IMR-90 (cell line): ENCODE measurements at regions not wholly inside any gene's neighbourhood (a gene's known extent, or its start where the extent isn't known, plus 50 kb on each side); places are given as distances from the start of the nearest gene placed in this dataset.

Source experiments
- ATAC-seq: fragments of 200-7000 bp; cut with Tn5 transposase; 2 replicates; pipeline ENCODE4 v1.9.1; 2020; ENCODE audit warnings: low read depth, mild to moderate bottlenecking, moderate library complexity
- BruUV-seq: library from RNA; stranded (reverse); fragments of 400-500 nt; replicated peaks from 2 replicates; lab custom pipeline; 2021; lab: Mats Ljungman, UMichigan
- CTCF ChIA-PET: fragments of 300-600 bp; formaldehyde crosslinking; extraction: SDS; loops from one replicate; lab custom pipeline; 2021; ENCODE audit warnings: antibody characterized with exemption; lab: Yijun Ruan, JAX
- POLR2A ChIA-PET: fragments of 300-600 bp; sonication (Branson Sonifier 250); formaldehyde crosslinking; loops from one replicate; lab custom pipeline; 2022; ENCODE audit warnings: antibody characterized with exemption; ENCODE audit not compliant: unreplicated experiment; lab: Charles Lee
- DNase-seq: peaks from one replicate; pipeline ENCODE4 v3.0.0; 2013
- H2AFZ ChIP-seq: replicated peaks from 2 replicates; pipeline ENCODE3; 2013; ENCODE audit warnings: low read length, mild to moderate bottlenecking; ENCODE audit not compliant: poor library complexity
- H2AK5ac ChIP-seq: 2 replicates; pipeline ENCODE4 v1.6.1; 2013; ENCODE audit warnings: low read depth, low read length, inconsistent platforms
- H2AK9ac ChIP-seq: replicated peaks from 2 replicates; pipeline ENCODE3; 2013; ENCODE audit warnings: mild to moderate bottlenecking, low read depth, low read length, moderate library complexity; ENCODE audit not compliant: poor library complexity
- H2BK120ac ChIP-seq: 2 replicates; pipeline ENCODE4 v1.6.1; 2013; ENCODE audit warnings: low read depth, low read length, inconsistent platforms
- H2BK15ac ChIP-seq: 3 replicates; pipeline ENCODE4 v1.6.1; 2013; ENCODE audit warnings: low read depth, low read length, inconsistent platforms
- H2BK20ac ChIP-seq: 2 replicates; pipeline ENCODE4 v1.6.1; 2013; ENCODE audit warnings: low read depth, mild to moderate bottlenecking, inconsistent platforms, low read length, moderate library complexity
- H2BK5ac ChIP-seq: 2 replicates; pipeline ENCODE4 v1.6.1; 2013; ENCODE audit warnings: mild to moderate bottlenecking, low read depth, low read length, inconsistent platforms; ENCODE audit not compliant: poor library complexity, severe bottlenecking
- H3K14ac ChIP-seq: replicated peaks from 2 replicates; pipeline ENCODE4 v1.6.1; 2013; ENCODE audit warnings: low read depth, low read length, inconsistent platforms
- H3K18ac ChIP-seq: 2 replicates; pipeline ENCODE4 v1.6.1; 2013; ENCODE audit warnings: low read depth, low read length, control low read depth
- H3K23ac ChIP-seq: 2 replicates; pipeline ENCODE4 v1.6.1; 2013; ENCODE audit warnings: low read depth, low read length, inconsistent platforms
- H3K27ac ChIP-seq: 2 replicates; pipeline ENCODE4 v1.5.1; 2013; ENCODE audit warnings: mild to moderate bottlenecking, control low read depth, low read length; ENCODE audit not compliant: insufficient read depth
- H3K27me3 ChIP-seq: 2 replicates; pipeline ENCODE4 v1.6.1; 2013; ENCODE audit warnings: low read length; ENCODE audit not compliant: control insufficient read depth, insufficient read depth
- H3K36me3 ChIP-seq: 2 replicates; pipeline ENCODE4 v1.6.1; 2013; ENCODE audit warnings: low read length, mixed read lengths; ENCODE audit not compliant: control insufficient read depth, insufficient read depth
- H3K4ac ChIP-seq: 2 replicates; pipeline ENCODE4 v1.6.1; 2013; ENCODE audit warnings: low read depth, low read length, inconsistent platforms
- H3K4me1 ChIP-seq: 2 replicates; pipeline ENCODE4 v1.6.1; 2013; ENCODE audit warnings: low read length, mixed read lengths; ENCODE audit not compliant: control insufficient read depth, insufficient read depth
- H3K4me2 ChIP-seq: 2 replicates; pipeline ENCODE4 v1.6.1; 2013; ENCODE audit warnings: low read depth, mild to moderate bottlenecking, control low read depth, low read length, moderate library complexity
- H3K4me3 ChIP-seq: 2 replicates; pipeline ENCODE4 v1.5.1; 2013; ENCODE audit warnings: low read depth, mild to moderate bottlenecking, control low read depth, low read length, moderate library complexity; ENCODE audit not compliant: insufficient read depth
- H3K56ac ChIP-seq: 2 replicates; pipeline ENCODE4 v1.6.1; 2013; ENCODE audit warnings: low read length, inconsistent platforms; ENCODE audit not compliant: insufficient read depth; ENCODE audit errors: extremely low read depth
- H3K79me1 ChIP-seq, 2 experiments: 2 replicates each; pipeline ENCODE4 v1.6.1; 2013; ENCODE audit warnings: low read length in 2 of 2, inconsistent platforms in 1 of 2, low read depth in 1 of 2
- H3K9ac ChIP-seq: 2 replicates; pipeline ENCODE4 v1.6.1; 2013; ENCODE audit warnings: low read depth, low read length, control low read depth
- H3K9me1 ChIP-seq: 2 replicates; pipeline ENCODE4 v1.6.1; 2013; ENCODE audit warnings: low read length, inconsistent platforms; ENCODE audit not compliant: insufficient read depth
- H3K9me3 ChIP-seq: 2 replicates; pipeline ENCODE4 v1.6.1; 2013; ENCODE audit warnings: low read length; ENCODE audit not compliant: control insufficient read depth, insufficient read depth
- H4K20me1 ChIP-seq: 2 replicates; pipeline ENCODE4 v1.6.1; 2013; ENCODE audit warnings: low read length, inconsistent platforms; ENCODE audit not compliant: insufficient read depth
- H4K5ac ChIP-seq: 2 replicates; pipeline ENCODE4 v1.6.1; 2013; ENCODE audit warnings: mild to moderate bottlenecking, low read depth, low read length, control low read depth
- H4K8ac ChIP-seq, 2 experiments: 2 replicates each; pipeline ENCODE4 v1.6.1; 2013; ENCODE audit warnings: low read depth in 2 of 2, low read length in 2 of 2, control low read depth in 1 of 2, inconsistent platforms in 1 of 2
- H4K91ac ChIP-seq: 2 replicates; pipeline ENCODE4 v1.6.1; 2013; ENCODE audit warnings: low read depth, low read length, inconsistent platforms; ENCODE audit not compliant: insufficient read depth
- BHLHE40 ChIP-seq: fragments of 150-350 bp; IDR thresholded peaks from 2 replicates; pipeline ENCODE4 v1.6.1; 2016; ENCODE audit warnings: mild to moderate bottlenecking, low read depth, low read length
- CEBPB ChIP-seq: IDR thresholded peaks from 2 replicates; pipeline ENCODE4 v1.6.1; 2012; ENCODE audit warnings: low read depth, low read length, improper control_type of control experiment
- CHD1 ChIP-seq: IDR thresholded peaks from 2 replicates; pipeline ENCODE4 v1.6.1; 2012; ENCODE audit warnings: low read depth, low read length, improper control_type of control experiment
- FOS ChIP-seq: fragments of 150-350 bp; IDR thresholded peaks from 2 replicates; pipeline ENCODE4 v1.6.1; 2016; ENCODE audit warnings: low read depth, low read length
- MAFK ChIP-seq: IDR thresholded peaks from 2 replicates; pipeline ENCODE4 v1.6.1; 2012; ENCODE audit warnings: low read depth, low read length, improper control_type of control experiment
- MAZ ChIP-seq: IDR thresholded peaks from 2 replicates; pipeline ENCODE4 v1.6.1; 2012; ENCODE audit warnings: low read depth, mild to moderate bottlenecking, low read length, improper control_type of control experiment, moderate library complexity, borderline replicate concordance
- MXI1 ChIP-seq: IDR thresholded peaks from 2 replicates; pipeline ENCODE4 v1.6.1; 2012; ENCODE audit warnings: low read depth, mild to moderate bottlenecking, low read length, moderate library complexity, borderline replicate concordance
- NFE2L2 ChIP-seq: fragments of 150-350 bp; IDR thresholded peaks from 2 replicates; pipeline ENCODE4 v1.6.1; 2016; ENCODE audit warnings: low read depth, mild to moderate bottlenecking, low read length
- POLR2A ChIP-seq: IDR thresholded peaks from 2 replicates; pipeline ENCODE4 v1.6.1; 2012; ENCODE audit warnings: mild to moderate bottlenecking, low read depth, low read length
- RAD21 ChIP-seq: IDR thresholded peaks from 2 replicates; pipeline ENCODE4 v1.6.1; 2012; ENCODE audit warnings: low read length, improper control_type of control experiment
- RCOR1 ChIP-seq: IDR thresholded peaks from 2 replicates; pipeline ENCODE4 v1.6.1; 2012; ENCODE audit warnings: mild to moderate bottlenecking, low read length, improper control_type of control experiment; ENCODE audit not compliant: insufficient replicate concordance
- RFX5 ChIP-seq: IDR thresholded peaks from 2 replicates; pipeline ENCODE4 v1.8.0; 2012; ENCODE audit warnings: low read depth, mild to moderate bottlenecking, low read length, moderate library complexity
- SMC3 ChIP-seq: fragments of 150-350 bp; IDR thresholded peaks from 2 replicates; pipeline ENCODE4 v1.6.1; 2016; ENCODE audit warnings: low read depth, mild to moderate bottlenecking, antibody characterized with exemption, low read length, moderate library complexity
- WGBS, 2 experiments: methylation state at CpG; one replicate each; pipeline versions ENCODE4 v1.1.5 to v1.1.7; 2013; ENCODE audit warnings: missing lambda C conversion rate in 2 of 2; ENCODE audit not compliant: insufficient read length in 1 of 2; ENCODE audit errors: extremely low coverage in 2 of 2; 5-methylcytosine and 5-hydroxymethylcytosine counted together
- dilution Hi-C: fragments of 300-500 bp; cut with HindIII; formaldehyde crosslinking; loops from one replicate; pipeline ENCODE4 v1.14.3; 2018; ENCODE audit warnings: low sequenced_read_pairs; ENCODE audit not compliant: unreplicated experiment
- in situ Hi-C: fragments of 300-500 bp; cut with MboI; formaldehyde crosslinking; loops from 3 replicates; pipeline ENCODE4 v1.14.3; 2019; ENCODE audit warnings: low sequenced_read_pairs, inconsistent platforms, mixed read lengths
- intact Hi-C: fragments of 100-400 bp; cut with micrococcal nuclease; formaldehyde crosslinking; loops from 2 replicates; pipeline ENCODE4 v1.10.0; 2022
- TF ChIP-seq, protein P1 (sequence below): fragments of 150-350 bp; IDR thresholded peaks from 2 replicates; pipeline ENCODE4 v1.6.1; 2017; ENCODE audit warnings: mild to moderate bottlenecking, antibody characterized with exemption, low read length, low read depth
- TF ChIP-seq, protein P2 (sequence below): fragments of 150-350 bp; IDR thresholded peaks from 2 replicates; pipeline ENCODE4 v1.6.1; 2016; ENCODE audit warnings: low read depth, mild to moderate bottlenecking, low read length, moderate library complexity, borderline replicate concordance

DNA sequence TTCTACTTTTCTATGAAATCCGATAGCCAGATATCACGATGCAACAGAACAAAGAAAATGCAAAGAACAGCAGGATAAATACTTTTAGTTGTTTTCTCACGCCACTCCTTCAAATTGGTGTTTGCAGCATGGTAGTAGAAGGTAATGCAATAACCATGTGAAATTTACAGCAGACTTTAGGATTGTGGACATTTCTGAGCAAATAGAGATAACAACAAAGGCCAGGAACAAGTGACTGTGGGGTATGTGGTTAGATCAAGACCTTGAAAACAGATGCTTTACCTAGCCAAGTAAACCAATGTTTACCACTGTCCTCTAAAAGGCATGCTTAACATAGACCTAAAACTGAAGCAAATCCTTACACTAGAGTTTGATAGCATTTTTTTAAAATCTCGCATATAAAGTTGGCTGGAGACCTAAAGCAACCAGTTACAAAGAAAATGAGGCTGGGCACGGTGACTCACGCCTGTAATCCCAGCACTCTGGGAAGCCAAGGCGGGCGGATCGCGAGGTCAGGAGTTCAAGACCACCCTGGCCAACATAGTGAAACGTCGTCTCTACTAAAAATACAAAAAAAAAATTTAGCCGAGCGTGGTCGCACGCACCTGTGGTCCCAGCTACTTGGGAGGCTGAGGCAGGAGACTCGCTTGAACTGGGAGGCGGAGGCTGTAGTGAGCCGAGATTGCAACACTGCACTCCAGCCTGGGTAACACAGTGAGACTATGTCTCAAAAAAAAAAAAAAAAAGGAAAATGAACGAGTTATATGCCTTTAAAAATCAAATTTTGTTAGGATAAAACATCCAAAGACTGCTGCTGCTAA lies 123.2 kb upstream of the FOXN3 start (continued):
- TF ChIP-seq RFX5 (no peak), BHLHE40 (no peak)

DNA sequence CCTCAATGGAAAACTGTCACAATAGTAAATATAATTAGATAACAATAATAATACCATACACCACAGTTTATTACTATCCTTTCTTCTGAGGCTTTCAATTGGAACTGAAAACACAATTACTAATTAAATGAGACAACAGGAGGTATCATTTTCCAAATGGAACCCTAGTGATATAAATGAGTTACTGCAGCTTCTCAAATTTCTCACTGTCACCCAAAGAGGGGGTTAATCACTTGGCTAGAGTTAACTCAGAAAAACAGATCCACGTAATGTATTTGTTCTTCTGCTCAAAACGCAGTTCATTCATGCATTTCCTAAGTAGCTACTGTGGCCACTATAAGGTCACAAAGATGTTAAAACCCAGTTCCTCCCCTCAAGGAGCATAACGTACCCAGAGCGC lies 120.9 kb upstream of the FOXN3 start:
- Histone ChIP-seq H2AK5ac (peak overlapping the region; percentile 63), H3K56ac (no peak overlapping the region), H4K20me1 (peaks cover 2% of the 10 kb centered on the region; the same call in 1 of the 2 replicates), H4K8ac (no peak overlapping the region), H3K14ac (no peak overlapping the region), H2BK15ac (no peak overlapping the region), H3K36me3 (no peaks in the 10 kb centered on the region; the same call in 1 of the 2 replicates), H3K79me1 (peaks cover 36 to 54% of the 10 kb centered on the region in 2 experiments), H3K18ac (no peak overlapping the region; the same call in 1 of the 2 replicates), H3K27ac (no peak overlapping the region), H3K4ac (no peak overlapping the region), H3K9me1 (peaks cover 10% of the 10 kb centered on the region), H2AFZ (no peak overlapping the region), H3K23ac (no peak overlapping the region), H3K9ac (no peak overlapping the region), H3K4me2 (no peak overlapping the region), H4K5ac (no peak overlapping the region), H4K91ac (no peak overlapping the region), H2AK9ac (no peak overlapping the region), H3K4me1 (peaks cover 20% of the 10 kb centered on the region), H3K9me3 (no peaks in the 10 kb centered on the region), H2BK20ac (0 out of 2 replicates have a peak overlapping the region, but pooled peaks have one; percentile 14), H3K4me3 (no peak overlapping the region), H2BK120ac (no peak overlapping the region), H3K27me3 (no peaks in the 10 kb centered on the region), H2BK5ac (no peak overlapping the region)
- intact Hi-C loops (no loop called here), dilution Hi-C loops (no loop called here), in situ Hi-C loops (no loop called here)
- no peak for DNase-seq
- 100% methylated on average over 2 of the region's 4 CpGs; no CpG with 5 or more reads in 1 of the 2 experiments for WGBS, 2 experiments
- ChIA-PET POLR2A (no interaction called here), CTCF (no interaction called here)
- TF ChIP-seq MAZ (no peak), FOS (no peak), RCOR1 (no peak), MXI1 (no peak), RAD21 (no peak), CHD1 (no peak), MAFK (no peak), POLR2A (no peak), SMC3 (no peak), NFE2L2 (no peak), CEBPB (no peak), BHLHE40 (no peak)
- TF ChIP-seq, protein P1, sequence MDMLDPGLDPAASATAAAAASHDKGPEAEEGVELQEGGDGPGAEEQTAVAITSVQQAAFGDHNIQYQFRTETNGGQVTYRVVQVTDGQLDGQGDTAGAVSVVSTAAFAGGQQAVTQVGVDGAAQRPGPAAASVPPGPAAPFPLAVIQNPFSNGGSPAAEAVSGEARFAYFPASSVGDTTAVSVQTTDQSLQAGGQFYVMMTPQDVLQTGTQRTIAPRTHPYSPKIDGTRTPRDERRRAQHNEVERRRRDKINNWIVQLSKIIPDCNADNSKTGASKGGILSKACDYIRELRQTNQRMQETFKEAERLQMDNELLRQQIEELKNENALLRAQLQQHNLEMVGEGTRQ, result no peak
- TF ChIP-seq, protein P2, sequence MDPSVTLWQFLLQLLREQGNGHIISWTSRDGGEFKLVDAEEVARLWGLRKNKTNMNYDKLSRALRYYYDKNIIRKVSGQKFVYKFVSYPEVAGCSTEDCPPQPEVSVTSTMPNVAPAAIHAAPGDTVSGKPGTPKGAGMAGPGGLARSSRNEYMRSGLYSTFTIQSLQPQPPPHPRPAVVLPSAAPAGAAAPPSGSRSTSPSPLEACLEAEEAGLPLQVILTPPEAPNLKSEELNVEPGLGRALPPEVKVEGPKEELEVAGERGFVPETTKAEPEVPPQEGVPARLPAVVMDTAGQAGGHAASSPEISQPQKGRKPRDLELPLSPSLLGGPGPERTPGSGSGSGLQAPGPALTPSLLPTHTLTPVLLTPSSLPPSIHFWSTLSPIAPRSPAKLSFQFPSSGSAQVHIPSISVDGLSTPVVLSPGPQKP, result no peak
- no peak for ATAC-seq
- no TSS peak for BruUV-seq
